ENCODE measurements at regions not wholly inside any gene's neighbourhood (a gene's known extent, or its start where the extent isn't known, plus 50 kb on each side); places are given as distances from the start of the nearest gene placed in this dataset.

DNA sequence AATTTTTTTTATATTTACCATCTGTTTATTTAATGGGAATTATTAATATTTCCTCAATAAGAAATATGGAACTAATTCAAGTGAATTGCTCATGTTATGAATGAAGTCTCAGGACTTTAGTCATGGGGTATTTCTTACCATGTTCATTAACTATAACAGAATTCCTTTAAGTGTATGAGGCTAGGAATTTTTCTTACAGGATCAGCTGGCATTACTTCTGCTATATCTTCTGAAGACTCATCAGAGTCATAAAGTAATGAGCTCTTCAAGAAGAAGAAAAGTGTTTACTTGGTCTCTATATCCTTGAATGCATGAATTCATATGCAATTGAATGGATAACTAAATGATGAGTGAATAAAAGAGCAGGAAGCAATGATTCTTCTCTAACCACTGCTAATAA, 486.8 kb upstream of the THBS1 start:
- H3K27ac ChIP-seq (ENCODE audit: low read length) = no peak overlapping the region
- POLR2A ChIA-PET = no interaction called here

DNA sequence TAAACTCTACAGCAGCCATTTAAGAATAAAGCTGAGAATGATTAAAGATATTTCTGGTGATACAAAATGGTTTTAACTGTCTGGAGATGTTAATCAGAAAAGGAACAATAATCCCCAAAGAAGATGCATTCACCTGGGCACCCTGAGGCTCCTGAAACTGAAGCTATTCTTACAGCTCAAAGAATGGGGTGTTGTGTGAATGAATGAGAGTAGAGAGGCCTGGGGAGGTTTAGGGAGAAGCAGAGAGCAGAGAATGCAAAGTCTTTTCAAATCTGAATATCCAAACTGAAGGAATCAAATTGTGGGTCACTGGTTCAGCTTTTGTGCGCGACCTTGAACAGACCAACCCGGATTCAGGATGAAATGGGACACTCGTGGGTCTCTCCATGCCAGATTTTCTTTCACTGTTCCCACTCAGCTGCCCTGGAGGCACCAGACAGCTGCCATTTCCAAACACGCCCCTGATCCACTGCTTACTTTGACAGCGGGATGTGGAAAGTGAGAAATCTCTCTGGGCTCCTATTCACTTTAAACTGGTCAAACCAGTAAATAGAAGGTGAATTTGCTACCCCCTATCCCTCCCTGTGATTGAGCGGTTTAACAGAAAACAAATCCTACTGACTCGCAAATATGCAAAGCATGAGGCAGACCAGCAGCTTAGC, 485.5 kb upstream of the THBS1 start:
- intact Hi-C loops (cut with micrococcal nuclease; ENCODE audit: unreplicated experiment) = no loop called here
- ChIA-PET POLR2A (no interaction called here), CTCF (no interaction called here)
- ATAC-seq (no peak), DNase-seq (ENCODE audit: low read depth, low spot score) (no peak)
- no peaks in the 10 kb centered on the region for H3K27me3 ChIP-seq (ENCODE audit: control insufficient read depth, insufficient read depth, low read length)
- H3K9me3 ChIP-seq (ENCODE audit: control insufficient read depth, insufficient read depth, low read depth, low read length) = no peaks in the 10 kb centered on the region
- no peak overlapping the region for H3K27ac ChIP-seq (ENCODE audit: low read length)
- TF ChIP-seq SIN3A (IDR thresholded peaks at IDR 0.05; ENCODE audit: borderline replicate concordance, insufficient read depth, low read depth, low read length) = no peak
- TF ChIP-seq, protein P1, sequence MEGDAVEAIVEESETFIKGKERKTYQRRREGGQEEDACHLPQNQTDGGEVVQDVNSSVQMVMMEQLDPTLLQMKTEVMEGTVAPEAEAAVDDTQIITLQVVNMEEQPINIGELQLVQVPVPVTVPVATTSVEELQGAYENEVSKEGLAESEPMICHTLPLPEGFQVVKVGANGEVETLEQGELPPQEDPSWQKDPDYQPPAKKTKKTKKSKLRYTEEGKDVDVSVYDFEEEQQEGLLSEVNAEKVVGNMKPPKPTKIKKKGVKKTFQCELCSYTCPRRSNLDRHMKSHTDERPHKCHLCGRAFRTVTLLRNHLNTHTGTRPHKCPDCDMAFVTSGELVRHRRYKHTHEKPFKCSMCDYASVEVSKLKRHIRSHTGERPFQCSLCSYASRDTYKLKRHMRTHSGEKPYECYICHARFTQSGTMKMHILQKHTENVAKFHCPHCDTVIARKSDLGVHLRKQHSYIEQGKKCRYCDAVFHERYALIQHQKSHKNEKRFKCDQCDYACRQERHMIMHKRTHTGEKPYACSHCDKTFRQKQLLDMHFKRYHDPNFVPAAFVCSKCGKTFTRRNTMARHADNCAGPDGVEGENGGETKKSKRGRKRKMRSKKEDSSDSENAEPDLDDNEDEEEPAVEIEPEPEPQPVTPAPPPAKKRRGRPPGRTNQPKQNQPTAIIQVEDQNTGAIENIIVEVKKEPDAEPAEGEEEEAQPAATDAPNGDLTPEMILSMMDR (IDR thresholded peaks at IDR 0.05) = no peak
- no peak overlapping the region for H3K4me3 ChIP-seq (ENCODE audit: low read depth in 2 of 2, low read length in 2 of 2)
- in situ Hi-C loops (cut with HindIII; ENCODE audit: low pct_unique_long_range_greater_than_20kb, low sequenced_read_pairs) = no loop called here
- no peaks in the 10 kb centered on the region for H3K4me1 ChIP-seq (ENCODE audit: control insufficient read depth, insufficient read depth, low read length)
- H3K36me3 ChIP-seq (ENCODE audit: control insufficient read depth, insufficient read depth, low read length) = no peaks in the 10 kb centered on the region
- BruUV-seq (replicated peaks) = no TSS peak

More for the DNA sequence above, 486.8 kb upstream of the THBS1 start:
- no peak overlapping the region for H3K4me3 ChIP-seq (ENCODE audit: low read depth in 2 of 2, low read length in 2 of 2)
- no peaks in the 10 kb centered on the region for H3K4me1 ChIP-seq (ENCODE audit: control insufficient read depth, insufficient read depth, low read length)
- DNase-seq (ENCODE audit: low read depth, low spot score) = no peak
- TF ChIP-seq SIN3A (IDR thresholded peaks at IDR 0.05; ENCODE audit: borderline replicate concordance, insufficient read depth, low read depth, low read length) (no peak), POLR2AphosphoS5 (IDR thresholded peaks at IDR 0.05; ENCODE audit: low read depth, low read length) (no peak), TCF7L2 (IDR thresholded peaks at IDR 0.05; ENCODE audit: low read depth, low read length) (no peak)
- TF ChIP-seq, protein P2, sequence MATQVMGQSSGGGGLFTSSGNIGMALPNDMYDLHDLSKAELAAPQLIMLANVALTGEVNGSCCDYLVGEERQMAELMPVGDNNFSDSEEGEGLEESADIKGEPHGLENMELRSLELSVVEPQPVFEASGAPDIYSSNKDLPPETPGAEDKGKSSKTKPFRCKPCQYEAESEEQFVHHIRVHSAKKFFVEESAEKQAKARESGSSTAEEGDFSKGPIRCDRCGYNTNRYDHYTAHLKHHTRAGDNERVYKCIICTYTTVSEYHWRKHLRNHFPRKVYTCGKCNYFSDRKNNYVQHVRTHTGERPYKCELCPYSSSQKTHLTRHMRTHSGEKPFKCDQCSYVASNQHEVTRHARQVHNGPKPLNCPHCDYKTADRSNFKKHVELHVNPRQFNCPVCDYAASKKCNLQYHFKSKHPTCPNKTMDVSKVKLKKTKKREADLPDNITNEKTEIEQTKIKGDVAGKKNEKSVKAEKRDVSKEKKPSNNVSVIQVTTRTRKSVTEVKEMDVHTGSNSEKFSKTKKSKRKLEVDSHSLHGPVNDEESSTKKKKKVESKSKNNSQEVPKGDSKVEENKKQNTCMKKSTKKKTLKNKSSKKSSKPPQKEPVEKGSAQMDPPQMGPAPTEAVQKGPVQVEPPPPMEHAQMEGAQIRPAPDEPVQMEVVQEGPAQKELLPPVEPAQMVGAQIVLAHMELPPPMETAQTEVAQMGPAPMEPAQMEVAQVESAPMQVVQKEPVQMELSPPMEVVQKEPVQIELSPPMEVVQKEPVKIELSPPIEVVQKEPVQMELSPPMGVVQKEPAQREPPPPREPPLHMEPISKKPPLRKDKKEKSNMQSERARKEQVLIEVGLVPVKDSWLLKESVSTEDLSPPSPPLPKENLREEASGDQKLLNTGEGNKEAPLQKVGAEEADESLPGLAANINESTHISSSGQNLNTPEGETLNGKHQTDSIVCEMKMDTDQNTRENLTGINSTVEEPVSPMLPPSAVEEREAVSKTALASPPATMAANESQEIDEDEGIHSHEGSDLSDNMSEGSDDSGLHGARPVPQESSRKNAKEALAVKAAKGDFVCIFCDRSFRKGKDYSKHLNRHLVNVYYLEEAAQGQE (IDR thresholded peaks at IDR 0.05; ENCODE audit: insufficient read depth in 1 of 2, low read depth in 2 of 2, low read length in 1 of 2) = no peak
- TF ChIP-seq, protein P1 (IDR thresholded peaks at IDR 0.05) = no peak
- no peak for ATAC-seq
- in situ Hi-C loops (cut with HindIII; ENCODE audit: low pct_unique_long_range_greater_than_20kb, low sequenced_read_pairs) = no loop called here
- BruUV-seq (replicated peaks) = no TSS peak
- H3K27me3 ChIP-seq (ENCODE audit: control insufficient read depth, insufficient read depth, low read length) = no peaks in the 10 kb centered on the region
- intact Hi-C loops (cut with micrococcal nuclease; ENCODE audit: unreplicated experiment) = no loop called here
- CTCF ChIA-PET = no interaction called here
- H3K9me3 ChIP-seq (ENCODE audit: control insufficient read depth, insufficient read depth, low read depth, low read length) = no peaks in the 10 kb centered on the region
- no peaks in the 10 kb centered on the region for H3K36me3 ChIP-seq (ENCODE audit: control insufficient read depth, insufficient read depth, low read length)

Data from Panc1 (cell line).